ENCODE measurements at regions not wholly inside any gene's neighbourhood (a gene's known extent, or its start where the extent isn't known, plus 50 kb on each side); places are given as distances from the start of the nearest gene placed in this dataset.

- no peak for TF ChIP-seq CTCF (IDR thresholded peaks at IDR 0.05)
- no peak for TF ChIP-seq POLR2A (IDR thresholded peaks at IDR 0.05)
Measured at GRCh38 chr11:30100495-30100894, 83.7 kb upstream of the KCNA4 start.

All from gastroesophageal sphincter (tissue), 3 donors.